GM12878 (cell line): ENCODE measurements at regions not wholly inside any gene's neighbourhood (a gene's known extent, or its start where the extent isn't known, plus 50 kb on each side); places are given as distances from the start of the nearest gene placed in this dataset.

Experiments
- E4F1 ChIP-seq: fragments of 450-650 bp; IDR thresholded peaks from 2 replicates; pipeline ENCODE4 v1.6.1; 2018; ENCODE audit warnings: borderline replicate concordance, mild to moderate bottlenecking; ENCODE audit not compliant: partially characterized antibody
- EGR1 ChIP-seq, 2 experiments: IDR thresholded peaks; 1 replicate in 1 of 2; 2 replicates in 1 of 2; pipeline ENCODE4 v1.6.1; 2011 to 2012; ENCODE audit warnings: low read depth in 2 of 2, low read length in 2 of 2, borderline replicate concordance in 1 of 2, mild to moderate bottlenecking in 1 of 2, moderate library complexity in 1 of 2
- GABPA ChIP-seq: IDR thresholded peaks from 2 replicates; pipeline ENCODE4 v1.6.1; 2014; ENCODE audit warnings: antibody characterized with exemption, low read depth, mild to moderate bottlenecking, inconsistent platforms
- NKRF ChIP-seq: fragments of 450-650 bp; conservative IDR thresholded peaks from 2 replicates; pipeline ENCODE4 v1.6.1; 2017; ENCODE audit warnings: mild to moderate bottlenecking, moderate library complexity
- NRF1 ChIP-seq: conservative IDR thresholded peaks from 2 replicates; pipeline ENCODE4 v1.6.1; 2011; ENCODE audit warnings: mild to moderate bottlenecking, low read depth, low read length, improper control_type of control experiment
- TF ChIP-seq, protein P1 (sequence below), 3 experiments: IDR thresholded peaks in 2 of 3; conservative IDR thresholded peaks in 1 of 3; 2 replicates each; pipeline ENCODE4 v1.5.1; 2011; ENCODE audit warnings: low read depth in 3 of 3, low read length in 3 of 3, mild to moderate bottlenecking in 3 of 3, control low read depth in 2 of 3, moderate library complexity in 2 of 3, inconsistent platforms in 1 of 3, mixed read lengths in 1 of 3; ENCODE audit not compliant: control insufficient read depth in 2 of 3, insufficient read depth in 1 of 3; ENCODE audit errors: extremely low read depth in 1 of 3

DNA sequence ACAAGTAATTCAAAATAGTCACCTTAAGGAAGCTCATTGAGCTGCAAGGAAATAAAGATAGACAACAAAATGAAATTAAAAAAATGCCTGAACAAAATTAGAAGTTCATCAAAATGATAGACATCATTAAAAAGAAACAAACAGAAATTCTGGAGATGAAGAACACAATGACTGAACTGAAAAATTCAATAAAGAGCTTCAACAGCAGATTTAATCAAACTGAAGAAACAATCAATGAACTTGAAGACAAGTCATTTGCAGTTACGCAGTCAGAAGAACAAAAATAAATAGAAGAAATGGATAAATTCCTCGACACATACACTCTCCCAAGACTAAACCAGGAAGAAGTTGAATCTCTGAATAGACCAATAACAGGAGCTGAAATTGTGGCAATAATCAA, 390.0 kb upstream of the SPAG17 start (continued):
- TF ChIP-seq, protein P1, sequence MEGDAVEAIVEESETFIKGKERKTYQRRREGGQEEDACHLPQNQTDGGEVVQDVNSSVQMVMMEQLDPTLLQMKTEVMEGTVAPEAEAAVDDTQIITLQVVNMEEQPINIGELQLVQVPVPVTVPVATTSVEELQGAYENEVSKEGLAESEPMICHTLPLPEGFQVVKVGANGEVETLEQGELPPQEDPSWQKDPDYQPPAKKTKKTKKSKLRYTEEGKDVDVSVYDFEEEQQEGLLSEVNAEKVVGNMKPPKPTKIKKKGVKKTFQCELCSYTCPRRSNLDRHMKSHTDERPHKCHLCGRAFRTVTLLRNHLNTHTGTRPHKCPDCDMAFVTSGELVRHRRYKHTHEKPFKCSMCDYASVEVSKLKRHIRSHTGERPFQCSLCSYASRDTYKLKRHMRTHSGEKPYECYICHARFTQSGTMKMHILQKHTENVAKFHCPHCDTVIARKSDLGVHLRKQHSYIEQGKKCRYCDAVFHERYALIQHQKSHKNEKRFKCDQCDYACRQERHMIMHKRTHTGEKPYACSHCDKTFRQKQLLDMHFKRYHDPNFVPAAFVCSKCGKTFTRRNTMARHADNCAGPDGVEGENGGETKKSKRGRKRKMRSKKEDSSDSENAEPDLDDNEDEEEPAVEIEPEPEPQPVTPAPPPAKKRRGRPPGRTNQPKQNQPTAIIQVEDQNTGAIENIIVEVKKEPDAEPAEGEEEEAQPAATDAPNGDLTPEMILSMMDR (IDR thresholded peaks at IDR 0.05 in 2 of 3, conservative IDR thresholded peaks at IDR 0.05 in 1 of 3; ENCODE audit: control insufficient read depth in 2 of 3, extremely low read depth in 1 of 3, insufficient read depth in 1 of 3, low read depth in 3 of 3, low read length in 3 of 3) = no peak
- TF ChIP-seq GABPA (no peak), EGR1 (IDR thresholded peaks at IDR 0.05; ENCODE audit: borderline replicate concordance in 1 of 2, low read depth in 2 of 2, low read length in 2 of 2) (no peak), NKRF (no peak), E4F1 (no peak), NRF1 (no peak)
- TF ChIP-seq, all 136 proteins: peak for 0
